Esophagus squamous epithelium (tissue), 4 donors: ENCODE measurements at regions not wholly inside any gene's neighbourhood (a gene's known extent, or its start where the extent isn't known, plus 50 kb on each side); places are given as distances from the start of the nearest gene placed in this dataset.

ENCODE experiments used
- CTCF ChIP-seq, 6 experiments: fragments of 450-650 bp in 4 of 6; fragments of 200-600 bp in 2 of 6; sonication (generic) in 2 of 6; IDR thresholded peaks; one replicate each; pipeline ENCODE4 v1.5.1; 2016 to 2019; ENCODE audit warnings: antibody characterized with exemption in 6 of 6, mild to moderate bottlenecking in 4 of 6, moderate library complexity in 4 of 6
- POLR2A ChIP-seq, 4 donors: fragments of 450-650 bp; IDR thresholded peaks; one replicate each; pipeline ENCODE4 v1.6.1; 2017; ENCODE audit warnings: antibody characterized with exemption in 4 of 4, mild to moderate bottlenecking in 4 of 4, moderate library complexity in 3 of 4

DNA sequence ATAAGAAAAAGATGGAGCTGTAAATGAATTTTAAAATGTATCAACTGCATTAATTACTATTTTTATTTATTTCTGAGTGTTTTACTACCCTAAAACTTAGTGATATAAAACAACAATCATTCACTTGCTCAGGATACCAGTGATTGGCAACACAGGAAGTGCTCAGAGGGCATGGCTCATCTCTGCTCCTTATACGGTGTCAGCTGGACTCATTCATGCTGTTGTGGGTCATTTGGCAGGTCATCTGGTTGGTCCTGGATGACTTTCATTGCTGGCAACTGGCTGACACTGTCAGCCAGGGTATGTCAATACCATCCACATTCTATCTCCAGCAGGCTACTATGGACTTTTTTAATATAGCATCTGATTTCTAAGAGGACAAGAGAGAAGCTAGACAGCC lies 689.6 kb upstream of the NECTIN3 start:
- TF ChIP-seq CTCF (IDR thresholded peaks at IDR 0.05) (no peak), POLR2A (IDR thresholded peaks at IDR 0.05) (no peak)
